SU-DHL-6 (cell line): ENCODE measurements at regions not wholly inside any gene's neighbourhood (a gene's known extent, or its start where the extent isn't known, plus 50 kb on each side); places are given as distances from the start of the nearest gene placed in this dataset.

Experiments
- EZH2phosphoT487 ChIP-seq: fragments of 200-600 bp; sonication (generic), shearing (Covaris generic); conservative IDR thresholded peaks from 2 replicates; pipeline ENCODE4 v1.6.1; 2018; ENCODE audit warnings: mild to moderate bottlenecking, antibody characterized with exemption, low read length, moderate library complexity, mixed read lengths
- TF ChIP-seq, protein P1 (sequence below): fragments of 200-600 bp; sonication (generic); IDR thresholded peaks from one replicate; pipeline ENCODE4 v1.5.1; 2017; ENCODE audit warnings: antibody characterized with exemption, mild to moderate bottlenecking, low read length, moderate library complexity; ENCODE audit not compliant: insufficient read depth, poor library complexity, severe bottlenecking

DNA sequence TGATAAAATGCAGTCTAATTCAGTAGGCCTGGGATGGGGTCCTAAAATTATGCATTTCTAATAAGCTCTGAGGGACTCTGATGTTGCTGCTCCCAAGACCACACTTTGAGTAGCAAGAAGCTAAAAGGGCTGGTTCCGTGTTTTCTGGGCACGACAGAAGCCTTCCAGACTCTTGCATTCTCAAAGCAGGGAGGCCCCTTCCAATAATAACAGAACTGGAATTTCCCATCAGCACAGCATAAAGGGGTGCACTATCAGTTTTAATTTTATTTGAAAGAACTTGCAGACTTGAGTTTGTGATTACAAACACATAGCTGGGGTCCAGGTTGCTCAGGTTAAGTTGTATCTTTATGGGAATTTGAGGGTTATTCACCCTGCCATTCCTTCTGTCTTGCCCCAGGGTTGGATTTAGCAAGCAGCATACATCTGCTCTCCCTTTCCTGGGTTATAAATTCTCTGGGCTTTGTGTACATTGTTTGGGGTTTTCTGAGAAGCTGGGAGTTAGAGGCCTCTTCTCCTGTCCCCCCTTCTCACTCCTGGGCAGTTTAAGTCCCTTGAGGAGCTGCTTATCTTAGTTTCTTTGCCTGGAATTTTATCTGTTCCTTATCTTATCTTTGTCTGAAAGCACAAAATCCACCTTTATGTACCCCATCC lies 94.2 kb upstream of the SLC2A1 start:
- TF ChIP-seq, protein P1, sequence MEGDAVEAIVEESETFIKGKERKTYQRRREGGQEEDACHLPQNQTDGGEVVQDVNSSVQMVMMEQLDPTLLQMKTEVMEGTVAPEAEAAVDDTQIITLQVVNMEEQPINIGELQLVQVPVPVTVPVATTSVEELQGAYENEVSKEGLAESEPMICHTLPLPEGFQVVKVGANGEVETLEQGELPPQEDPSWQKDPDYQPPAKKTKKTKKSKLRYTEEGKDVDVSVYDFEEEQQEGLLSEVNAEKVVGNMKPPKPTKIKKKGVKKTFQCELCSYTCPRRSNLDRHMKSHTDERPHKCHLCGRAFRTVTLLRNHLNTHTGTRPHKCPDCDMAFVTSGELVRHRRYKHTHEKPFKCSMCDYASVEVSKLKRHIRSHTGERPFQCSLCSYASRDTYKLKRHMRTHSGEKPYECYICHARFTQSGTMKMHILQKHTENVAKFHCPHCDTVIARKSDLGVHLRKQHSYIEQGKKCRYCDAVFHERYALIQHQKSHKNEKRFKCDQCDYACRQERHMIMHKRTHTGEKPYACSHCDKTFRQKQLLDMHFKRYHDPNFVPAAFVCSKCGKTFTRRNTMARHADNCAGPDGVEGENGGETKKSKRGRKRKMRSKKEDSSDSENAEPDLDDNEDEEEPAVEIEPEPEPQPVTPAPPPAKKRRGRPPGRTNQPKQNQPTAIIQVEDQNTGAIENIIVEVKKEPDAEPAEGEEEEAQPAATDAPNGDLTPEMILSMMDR, result no peak
- no peak for TF ChIP-seq EZH2phosphoT487
